Keratinocyte (primary cell): ENCODE measurements at regions not wholly inside any gene's neighbourhood (a gene's known extent, or its start where the extent isn't known, plus 50 kb on each side); places are given as distances from the start of the nearest gene placed in this dataset.

Experiments
- EZH2 ChIP-seq: IDR thresholded peaks from one replicate; pipeline ENCODE4 v1.6.1; 2012; ENCODE audit warnings: inconsistent platforms, mild to moderate bottlenecking, low read length, moderate library complexity
- TF ChIP-seq, protein P1 (sequence below), 3 experiments: IDR thresholded peaks in 1 of 3; conservative IDR thresholded peaks in 1 of 3; optimal IDR thresholded peaks in 1 of 3; 2 replicates in 2 of 3; 3 replicates in 1 of 3; pipeline versions ENCODE3 to v1.5.1; 2011; ENCODE audit warnings: low read length in 3 of 3, mild to moderate bottlenecking in 3 of 3, moderate library complexity in 2 of 3, control low read depth in 1 of 3, inconsistent platforms in 1 of 3; ENCODE audit not compliant: insufficient read depth in 2 of 3; ENCODE audit errors: extremely low read depth in 1 of 3

DNA sequence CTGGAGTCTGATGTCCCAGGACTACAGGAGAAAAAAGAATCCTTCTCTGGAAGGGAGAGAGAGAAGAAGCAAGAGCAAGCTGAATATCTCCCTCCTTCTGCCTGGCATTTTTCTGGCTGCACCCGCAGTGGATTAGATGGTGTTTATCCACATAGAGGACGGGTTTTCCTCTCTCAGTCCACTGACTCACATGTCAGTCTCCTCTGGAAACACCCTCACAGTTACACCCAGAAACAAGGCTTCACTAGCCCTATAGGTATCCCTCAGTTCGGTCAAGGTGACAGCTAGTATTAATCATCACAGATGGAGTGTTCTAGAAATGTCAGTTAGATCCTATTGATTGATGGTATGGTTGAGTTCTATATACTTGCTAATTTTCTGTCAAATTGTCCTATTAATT, 87.9 kb downstream of the RHOU start:
- TF ChIP-seq, protein P1, sequence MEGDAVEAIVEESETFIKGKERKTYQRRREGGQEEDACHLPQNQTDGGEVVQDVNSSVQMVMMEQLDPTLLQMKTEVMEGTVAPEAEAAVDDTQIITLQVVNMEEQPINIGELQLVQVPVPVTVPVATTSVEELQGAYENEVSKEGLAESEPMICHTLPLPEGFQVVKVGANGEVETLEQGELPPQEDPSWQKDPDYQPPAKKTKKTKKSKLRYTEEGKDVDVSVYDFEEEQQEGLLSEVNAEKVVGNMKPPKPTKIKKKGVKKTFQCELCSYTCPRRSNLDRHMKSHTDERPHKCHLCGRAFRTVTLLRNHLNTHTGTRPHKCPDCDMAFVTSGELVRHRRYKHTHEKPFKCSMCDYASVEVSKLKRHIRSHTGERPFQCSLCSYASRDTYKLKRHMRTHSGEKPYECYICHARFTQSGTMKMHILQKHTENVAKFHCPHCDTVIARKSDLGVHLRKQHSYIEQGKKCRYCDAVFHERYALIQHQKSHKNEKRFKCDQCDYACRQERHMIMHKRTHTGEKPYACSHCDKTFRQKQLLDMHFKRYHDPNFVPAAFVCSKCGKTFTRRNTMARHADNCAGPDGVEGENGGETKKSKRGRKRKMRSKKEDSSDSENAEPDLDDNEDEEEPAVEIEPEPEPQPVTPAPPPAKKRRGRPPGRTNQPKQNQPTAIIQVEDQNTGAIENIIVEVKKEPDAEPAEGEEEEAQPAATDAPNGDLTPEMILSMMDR (optimal IDR thresholded peaks at IDR 0.05 in 1 of 3, IDR thresholded peaks at IDR 0.05 in 1 of 3, conservative IDR thresholded peaks at IDR 0.05 in 1 of 3; ENCODE audit: extremely low read depth in 1 of 3, insufficient read depth in 2 of 3, low read length in 3 of 3): no peak
- no peak for TF ChIP-seq EZH2
